IPS-18a (cell line): ENCODE measurements at regions not wholly inside any gene's neighbourhood (a gene's known extent, or its start where the extent isn't known, plus 50 kb on each side); places are given as distances from the start of the nearest gene placed in this dataset.
"Not testable (repeated sequence)": the region's sequence is repeated elsewhere in the genome, so short reads cannot be mapped to it uniquely, and the experiment has no call there.

Experiments
- H3K27ac ChIP-seq: one replicate; pipeline ENCODE4 v1.5.1; 2013; ENCODE audit warnings: low read length
- H3K27me3 ChIP-seq: one replicate; pipeline ENCODE4 v1.6.1; 2013; ENCODE audit warnings: mild to moderate bottlenecking, low read length; ENCODE audit not compliant: control insufficient read depth, insufficient read depth
- H3K36me3 ChIP-seq: one replicate; pipeline ENCODE4 v1.6.1; 2013; ENCODE audit warnings: low read depth, low read length; ENCODE audit not compliant: control insufficient read depth
- H3K4me1 ChIP-seq: one replicate; pipeline ENCODE4 v1.6.1; 2013; ENCODE audit warnings: low read depth, low read length; ENCODE audit not compliant: control insufficient read depth
- H3K4me3 ChIP-seq: one replicate; pipeline ENCODE4 v1.5.1; 2013; ENCODE audit warnings: low read length
- H3K9ac ChIP-seq: one replicate; pipeline ENCODE4 v1.6.1; 2013; ENCODE audit warnings: mild to moderate bottlenecking, low read length, moderate library complexity
- H3K9me3 ChIP-seq: one replicate; pipeline ENCODE4 v1.6.1; 2013; ENCODE audit warnings: low read depth, low read length; ENCODE audit not compliant: control insufficient read depth

GRCh38 chr11:83355391-83355790, 69.2 kb upstream of the CCDC90B start:
- no peaks in the 10 kb centered on the region for H3K4me1 ChIP-seq
- H3K27me3 ChIP-seq = no peaks in the 10 kb centered on the region
- no peak overlapping the region for H3K27ac ChIP-seq
- H3K4me3 ChIP-seq = no peak overlapping the region
- peaks cover 4% of the 10 kb centered on the region for H3K9me3 ChIP-seq
- no peaks in the 10 kb centered on the region for H3K36me3 ChIP-seq
- no peak overlapping the region for H3K9ac ChIP-seq

- H3K4me1 ChIP-seq = no peaks in the 10 kb centered on the region
- no peaks in the 10 kb centered on the region for H3K27me3 ChIP-seq
- no peak overlapping the region for H3K9ac ChIP-seq
- H3K27ac ChIP-seq = no peak overlapping the region
- H3K36me3 ChIP-seq = no peaks in the 10 kb centered on the region
- H3K9me3 ChIP-seq = no peaks in the 10 kb centered on the region
- no peak overlapping the region for H3K4me3 ChIP-seq
These were observed 64.0 kb upstream of the CCDC90B start for GRCh38 chr11:83350187-83350586.

GRCh38 chr11:83349296-83349695, 63.1 kb upstream of the CCDC90B start:
- no peak overlapping the region for H3K9ac ChIP-seq
- no peak overlapping the region for H3K27ac ChIP-seq
- H3K36me3 ChIP-seq = no peaks in the 10 kb centered on the region
- no peak overlapping the region for H3K4me3 ChIP-seq
- no peaks in the 10 kb centered on the region for H3K9me3 ChIP-seq
- H3K27me3 ChIP-seq = no peaks in the 10 kb centered on the region
- H3K4me1 ChIP-seq = no peaks in the 10 kb centered on the region

- not testable (repeated sequence) for H3K9me3 ChIP-seq, H3K27me3 ChIP-seq, H3K27ac ChIP-seq, H3K9ac ChIP-seq, H3K36me3 ChIP-seq, H3K4me1 ChIP-seq, H3K4me3 ChIP-seq
These were observed 60.5 kb upstream of the CCDC90B start for GRCh38 chr11:83346706-83347105.

- H3K9me3 ChIP-seq, H3K9ac ChIP-seq, H3K27ac ChIP-seq, H3K4me1 ChIP-seq, H3K4me3 ChIP-seq, H3K36me3 ChIP-seq, H3K27me3 ChIP-seq: not testable (repeated sequence)
These were observed 58.4 kb upstream of the CCDC90B start for GRCh38 chr11:83344521-83344920.

- no peaks in the 10 kb centered on the region for H3K27me3 ChIP-seq
- no peaks in the 10 kb centered on the region for H3K36me3 ChIP-seq
- H3K9ac ChIP-seq = no peak overlapping the region
- H3K4me1 ChIP-seq = no peaks in the 10 kb centered on the region
- no peak overlapping the region for H3K4me3 ChIP-seq
- H3K9me3 ChIP-seq = no peaks in the 10 kb centered on the region
- no peak overlapping the region for H3K27ac ChIP-seq
These were observed 50.8 kb upstream of the CCDC90B start for GRCh38 chr11:83336993-83337392.
